GM12878 (cell line): ENCODE measurements at regions not wholly inside any gene's neighbourhood (a gene's known extent, or its start where the extent isn't known, plus 50 kb on each side); places are given as distances from the start of the nearest gene placed in this dataset.

Experiments used
- ATAC-seq: fragments of 200-7000 bp; cut with Tn5 transposase; 3 replicates; pipeline ENCODE4 v1.9.1; 2020; ENCODE audit warnings: mild to moderate bottlenecking, moderate library complexity
- BruUV-seq: library from RNA; stranded (reverse); fragments of 400-500 nt; replicated peaks from 2 replicates; lab custom pipeline; 2021; lab: Mats Ljungman, UMichigan
- CTCF ChIA-PET: fragments of 300-600 bp; sonication (Branson Sonifier 250); formaldehyde crosslinking; extraction: SDS; loops from one replicate; lab custom pipeline; 2021; ENCODE audit warnings: inconsistent platforms; lab: Yijun Ruan, JAX
- POLR2A ChIA-PET: fragments of 350-600 bp; formaldehyde crosslinking; extraction: SDS; loops from one replicate; lab custom pipeline; 2021; ENCODE audit warnings: inconsistent platforms; lab: Charles Lee
- RAD21 ChIA-PET: fragments of 300-600 bp; sonication (Branson Sonifier 250); formaldehyde crosslinking; loops from one replicate; lab custom pipeline; 2023; ENCODE audit warnings: antibody characterized with exemption; ENCODE audit not compliant: unreplicated experiment; lab: Charles Lee
- SMC1A ChIA-PET: fragments of 300-600 bp; sonication (Branson Sonifier 250); formaldehyde crosslinking; loops from one replicate; lab custom pipeline; 2023; ENCODE audit not compliant: unreplicated experiment, uncharacterized antibody; lab: Charles Lee
- DNase-seq: peaks from one replicate; pipeline ENCODE4 v3.0.0-alpha.2; 2011; ENCODE audit warnings: low read depth, low spot score
- FAIRE-seq: peaks from 3 replicates; lab custom pipeline; 2011; peaks lifted over from hg19 to GRCh38; lab: Jason Lieb, UNC
- H2AFZ ChIP-seq: 2 replicates; pipeline ENCODE4 v1.6.0; 2011; ENCODE audit warnings: low read depth, low read length, control low read depth; ENCODE audit not compliant: control insufficient read depth
- H3K27ac ChIP-seq: 2 replicates; pipeline ENCODE4 v1.5.1; 2011; ENCODE audit warnings: control low read depth; ENCODE audit not compliant: control insufficient read depth, insufficient read depth
- H3K27me3 ChIP-seq, 2 experiments: replicated peaks in 1 of 2; 2 replicates each; pipeline versions ENCODE4 v1.6.0 to v1.6.1; 2011; ENCODE audit warnings: low read length in 1 of 2; ENCODE audit not compliant: control insufficient read depth in 2 of 2, insufficient read depth in 2 of 2
- H3K36me3 ChIP-seq, 2 experiments: 2 replicates each; pipeline ENCODE4 v1.5.1; 2011; ENCODE audit warnings: low read length in 1 of 2; ENCODE audit not compliant: control insufficient read depth in 2 of 2, insufficient read depth in 2 of 2
- H3K4me1 ChIP-seq: 2 replicates; pipeline ENCODE4 v1.6.1; 2011; ENCODE audit warnings: mild to moderate bottlenecking, low read length, moderate library complexity, mixed read lengths; ENCODE audit not compliant: control insufficient read depth, insufficient read depth
- H3K4me2 ChIP-seq: 2 replicates; pipeline ENCODE4 v1.6.0; 2011; ENCODE audit warnings: control low read depth; ENCODE audit not compliant: control insufficient read depth, insufficient read depth
- H3K4me3 ChIP-seq: fragments of 200-600 bp; sonication (generic); 2 replicates; pipeline ENCODE4 v1.5.1; 2016
- H3K79me2 ChIP-seq: 2 replicates; pipeline ENCODE4 v1.6.0; 2011; ENCODE audit warnings: low read length; ENCODE audit not compliant: control insufficient read depth, insufficient read depth
- H3K9ac ChIP-seq: 2 replicates; pipeline ENCODE4 v1.8.0; 2011; ENCODE audit warnings: low read length, control low read depth, mixed read lengths; ENCODE audit not compliant: control insufficient read depth, insufficient read depth
- H3K9me3 ChIP-seq: replicated peaks from 3 replicates; pipeline ENCODE4 v1.5.1; 2011; ENCODE audit warnings: mild to moderate bottlenecking, low read length; ENCODE audit not compliant: control insufficient read depth, insufficient read depth
- H4K20me1 ChIP-seq: 2 replicates; pipeline ENCODE4 v1.6.0; 2011; ENCODE audit not compliant: control insufficient read depth, insufficient read depth
- CHD1 ChIP-seq: IDR thresholded peaks from 2 replicates; pipeline ENCODE4 v1.6.1; 2012; ENCODE audit warnings: low read depth, low read length, improper control_type of control experiment
- CHD2 ChIP-seq: IDR thresholded peaks from 2 replicates; pipeline ENCODE4 v1.6.1; 2011; ENCODE audit warnings: low read depth, low read length, improper control_type of control experiment, borderline replicate concordance
- CREB1 ChIP-seq: IDR thresholded peaks from 2 replicates; pipeline ENCODE4 v1.6.1; 2012; ENCODE audit warnings: low read depth, mild to moderate bottlenecking, inconsistent platforms
- EED ChIP-seq: sonication (generic); IDR thresholded peaks from 2 replicates; pipeline ENCODE4 v1.6.1; 2016; ENCODE audit warnings: antibody characterized with exemption, low read depth
- POLR2A ChIP-seq: IDR thresholded peaks from 2 replicates; pipeline ENCODE4 v1.6.1; 2011; ENCODE audit warnings: low read depth, mild to moderate bottlenecking, low read length
- POLR2AphosphoS5 ChIP-seq: IDR thresholded peaks from 2 replicates; pipeline ENCODE4 v1.6.1; 2011; ENCODE audit warnings: mild to moderate bottlenecking, low read length, inconsistent platforms
- YY1 ChIP-seq: IDR thresholded peaks from 2 replicates; pipeline ENCODE4 v1.6.1; 2011; ENCODE audit warnings: low read depth, mild to moderate bottlenecking, low read length
- ZBED1 ChIP-seq: IDR thresholded peaks from 2 replicates; pipeline ENCODE4 v1.6.1; 2016; ENCODE audit warnings: borderline replicate concordance
- ZNF24 ChIP-seq: fragments of 450-650 bp; IDR thresholded peaks from 2 replicates; pipeline ENCODE4 v1.6.1; 2017; ENCODE audit warnings: antibody characterized with exemption, mild to moderate bottlenecking
- WGBS: methylation state at CpG from one replicate; pipeline ENCODE4 v1.1.6; 2016; ENCODE audit warnings: low lambda C conversion rate; ENCODE audit not compliant: insufficient replicate concordance, insufficient coverage; ENCODE audit errors: missing lambda C conversion rate; 5-methylcytosine and 5-hydroxymethylcytosine counted together
- in situ Hi-C: fragments of 300-500 bp; cut with MboI; formaldehyde crosslinking; loops from 9 replicates; pipeline ENCODE4 v1.14.3; 2018; ENCODE audit warnings: mixed read lengths
- intact Hi-C: fragments of 100-400 bp; cut with micrococcal nuclease; formaldehyde crosslinking; loops from one replicate; pipeline ENCODE4 v1.14.2; 2022; ENCODE audit not compliant: unreplicated experiment
- TF ChIP-seq, protein P1 (sequence below): fragments of 150-350 bp; IDR thresholded peaks from 2 replicates; pipeline ENCODE4 v1.6.1; 2016; ENCODE audit warnings: low read depth, low read length
- TF ChIP-seq, protein P2 (sequence below): IDR thresholded peaks from 2 replicates; pipeline ENCODE4 v1.6.1; 2012; ENCODE audit warnings: low read depth, low read length, improper control_type of control experiment
- TF ChIP-seq, protein P3 (sequence below): fragments of 450-650 bp; formaldehyde crosslinking; IDR thresholded peaks from 2 replicates; pipeline ENCODE4 v1.4.0; 2020; ENCODE audit warnings: mild to moderate bottlenecking, moderate library complexity

DNA sequence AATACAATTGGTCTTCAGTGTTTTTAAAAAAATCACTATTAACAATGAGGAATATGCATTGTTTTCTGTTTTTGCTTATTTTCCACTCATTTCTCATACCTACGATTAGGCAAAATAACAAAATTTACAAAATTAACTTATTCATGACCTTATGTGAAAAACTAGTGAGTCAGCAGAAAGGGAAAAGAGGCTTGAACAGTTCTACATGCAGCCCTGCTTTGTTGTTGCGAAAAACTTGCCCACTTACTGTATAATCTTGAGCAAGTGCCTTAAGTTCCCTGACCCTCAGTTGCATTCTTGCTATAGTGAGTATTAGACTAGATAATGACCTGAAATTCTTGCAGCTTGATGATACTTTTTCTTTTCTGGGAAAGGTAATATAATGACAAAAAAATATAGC lies 551.1 kb upstream of the BCHE start (continued):
- no peak for TF ChIP-seq CHD2
- no peak for TF ChIP-seq CREB1
- TF ChIP-seq, all 136 proteins: peak for 0

DNA sequence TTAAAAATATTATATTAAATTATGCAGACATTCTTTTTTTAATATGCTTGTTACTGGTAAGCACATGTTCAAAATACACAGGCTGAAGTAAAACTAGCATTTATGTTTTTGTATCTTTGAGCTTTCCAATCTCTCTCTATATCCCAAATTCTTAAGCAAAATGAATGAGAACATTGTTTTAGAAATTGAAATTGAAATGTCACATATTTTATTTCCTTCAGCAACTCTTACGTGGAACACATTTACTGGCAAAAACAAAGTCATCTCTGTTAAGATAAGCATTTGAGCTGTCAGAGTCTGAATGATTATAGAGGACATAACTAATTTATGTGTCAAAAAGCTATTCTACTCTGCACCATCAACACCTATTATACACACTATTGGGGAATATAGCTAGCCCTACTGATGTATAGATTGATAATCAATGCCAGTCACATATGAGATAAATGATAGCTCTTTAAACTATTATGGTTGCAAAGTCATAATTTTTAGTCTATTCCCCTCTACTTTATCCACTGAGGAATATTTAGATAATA lies 535.4 kb upstream of the BCHE start:
- H2AFZ ChIP-seq: no peak overlapping the region
- no peaks in the 10 kb centered on the region for H3K9me3 ChIP-seq
- in situ Hi-C loops: no loop called here
- ChIA-PET CTCF (no interaction called here), SMC1A (interaction anchor here (0.6 kb wide), 1 partner anchor 116 kb away, joined by 3 read pairs; no protein-coding TSS in a partner anchor), POLR2A (no interaction called here), RAD21 (no interaction called here)
- H3K36me3 ChIP-seq: no peaks in the 10 kb centered on the region
- H3K4me2 ChIP-seq: no peak overlapping the region
- 67% methylated on average over 1 of the region's 1 CpG for WGBS
- intact Hi-C loops: no loop called here
- no peak for TF ChIP-seq ZNF24
- TF ChIP-seq, protein P1, sequence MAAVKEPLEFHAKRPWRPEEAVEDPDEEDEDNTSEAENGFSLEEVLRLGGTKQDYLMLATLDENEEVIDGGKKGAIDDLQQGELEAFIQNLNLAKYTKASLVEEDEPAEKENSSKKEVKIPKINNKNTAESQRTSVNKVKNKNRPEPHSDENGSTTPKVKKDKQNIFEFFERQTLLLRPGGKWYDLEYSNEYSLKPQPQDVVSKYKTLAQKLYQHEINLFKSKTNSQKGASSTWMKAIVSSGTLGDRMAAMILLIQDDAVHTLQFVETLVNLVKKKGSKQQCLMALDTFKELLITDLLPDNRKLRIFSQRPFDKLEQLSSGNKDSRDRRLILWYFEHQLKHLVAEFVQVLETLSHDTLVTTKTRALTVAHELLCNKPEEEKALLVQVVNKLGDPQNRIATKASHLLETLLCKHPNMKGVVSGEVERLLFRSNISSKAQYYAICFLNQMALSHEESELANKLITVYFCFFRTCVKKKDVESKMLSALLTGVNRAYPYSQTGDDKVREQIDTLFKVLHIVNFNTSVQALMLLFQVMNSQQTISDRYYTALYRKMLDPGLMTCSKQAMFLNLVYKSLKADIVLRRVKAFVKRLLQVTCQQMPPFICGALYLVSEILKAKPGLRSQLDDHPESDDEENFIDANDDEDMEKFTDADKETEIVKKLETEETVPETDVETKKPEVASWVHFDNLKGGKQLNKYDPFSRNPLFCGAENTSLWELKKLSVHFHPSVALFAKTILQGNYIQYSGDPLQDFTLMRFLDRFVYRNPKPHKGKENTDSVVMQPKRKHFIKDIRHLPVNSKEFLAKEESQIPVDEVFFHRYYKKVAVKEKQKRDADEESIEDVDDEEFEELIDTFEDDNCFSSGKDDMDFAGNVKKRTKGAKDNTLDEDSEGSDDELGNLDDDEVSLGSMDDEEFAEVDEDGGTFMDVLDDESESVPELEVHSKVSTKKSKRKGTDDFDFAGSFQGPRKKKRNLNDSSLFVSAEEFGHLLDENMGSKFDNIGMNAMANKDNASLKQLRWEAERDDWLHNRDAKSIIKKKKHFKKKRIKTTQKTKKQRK: no peak
- TF ChIP-seq CHD1: no peak
- TF ChIP-seq POLR2A: no peak
- no peak for TF ChIP-seq YY1
- TF ChIP-seq, protein P2, sequence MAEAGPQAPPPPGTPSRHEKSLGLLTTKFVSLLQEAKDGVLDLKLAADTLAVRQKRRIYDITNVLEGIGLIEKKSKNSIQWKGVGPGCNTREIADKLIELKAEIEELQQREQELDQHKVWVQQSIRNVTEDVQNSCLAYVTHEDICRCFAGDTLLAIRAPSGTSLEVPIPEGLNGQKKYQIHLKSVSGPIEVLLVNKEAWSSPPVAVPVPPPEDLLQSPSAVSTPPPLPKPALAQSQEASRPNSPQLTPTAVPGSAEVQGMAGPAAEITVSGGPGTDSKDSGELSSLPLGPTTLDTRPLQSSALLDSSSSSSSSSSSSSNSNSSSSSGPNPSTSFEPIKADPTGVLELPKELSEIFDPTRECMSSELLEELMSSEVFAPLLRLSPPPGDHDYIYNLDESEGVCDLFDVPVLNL: no peak
- TF ChIP-seq ZBED1: no peak
- TF ChIP-seq, protein P3, sequence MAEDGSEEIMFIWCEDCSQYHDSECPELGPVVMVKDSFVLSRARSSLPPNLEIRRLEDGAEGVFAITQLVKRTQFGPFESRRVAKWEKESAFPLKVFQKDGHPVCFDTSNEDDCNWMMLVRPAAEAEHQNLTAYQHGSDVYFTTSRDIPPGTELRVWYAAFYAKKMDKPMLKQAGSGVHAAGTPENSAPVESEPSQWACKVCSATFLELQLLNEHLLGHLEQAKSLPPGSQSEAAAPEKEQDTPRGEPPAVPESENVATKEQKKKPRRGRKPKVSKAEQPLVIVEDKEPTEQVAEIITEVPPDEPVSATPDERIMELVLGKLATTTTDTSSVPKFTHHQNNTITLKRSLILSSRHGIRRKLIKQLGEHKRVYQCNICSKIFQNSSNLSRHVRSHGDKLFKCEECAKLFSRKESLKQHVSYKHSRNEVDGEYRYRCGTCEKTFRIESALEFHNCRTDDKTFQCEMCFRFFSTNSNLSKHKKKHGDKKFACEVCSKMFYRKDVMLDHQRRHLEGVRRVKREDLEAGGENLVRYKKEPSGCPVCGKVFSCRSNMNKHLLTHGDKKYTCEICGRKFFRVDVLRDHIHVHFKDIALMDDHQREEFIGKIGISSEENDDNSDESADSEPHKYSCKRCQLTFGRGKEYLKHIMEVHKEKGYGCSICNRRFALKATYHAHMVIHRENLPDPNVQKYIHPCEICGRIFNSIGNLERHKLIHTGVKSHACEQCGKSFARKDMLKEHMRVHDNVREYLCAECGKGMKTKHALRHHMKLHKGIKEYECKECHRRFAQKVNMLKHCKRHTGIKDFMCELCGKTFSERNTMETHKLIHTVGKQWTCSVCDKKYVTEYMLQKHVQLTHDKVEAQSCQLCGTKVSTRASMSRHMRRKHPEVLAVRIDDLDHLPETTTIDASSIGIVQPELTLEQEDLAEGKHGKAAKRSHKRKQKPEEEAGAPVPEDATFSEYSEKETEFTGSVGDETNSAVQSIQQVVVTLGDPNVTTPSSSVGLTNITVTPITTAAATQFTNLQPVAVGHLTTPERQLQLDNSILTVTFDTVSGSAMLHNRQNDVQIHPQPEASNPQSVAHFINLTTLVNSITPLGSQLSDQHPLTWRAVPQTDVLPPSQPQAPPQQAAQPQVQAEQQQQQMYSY (CRISPR knock-in tag): no peak
- no peak for TF ChIP-seq EED
- no peak for TF ChIP-seq POLR2AphosphoS5
- H3K9ac ChIP-seq: no peak overlapping the region
- H4K20me1 ChIP-seq: no peaks in the 10 kb centered on the region
- DNase-seq (no peak), ATAC-seq (no peak), FAIRE-seq (no peak)
- no TSS peak for BruUV-seq
- no peak overlapping the region for H3K27ac ChIP-seq
- no peaks in the 10 kb centered on the region for H3K4me1 ChIP-seq
- no peaks in the 10 kb centered on the region for H3K79me2 ChIP-seq
- no peaks in the 10 kb centered on the region for H3K27me3 ChIP-seq
- no peak overlapping the region for H3K4me3 ChIP-seq
